Fibroblast of skin of scalp (primary cell): ENCODE measurements at regions not wholly inside any gene's neighbourhood (a gene's known extent, or its start where the extent isn't known, plus 50 kb on each side); places are given as distances from the start of the nearest gene placed in this dataset.
"Not testable (repeated sequence)": the region's sequence is repeated elsewhere in the genome, so short reads cannot be mapped to it uniquely, and the experiment has no call there.

ENCODE experiments used
- DNase-seq: peaks from one replicate; pipeline ENCODE4 v3.0.0-alpha.2; 2013

DNA sequence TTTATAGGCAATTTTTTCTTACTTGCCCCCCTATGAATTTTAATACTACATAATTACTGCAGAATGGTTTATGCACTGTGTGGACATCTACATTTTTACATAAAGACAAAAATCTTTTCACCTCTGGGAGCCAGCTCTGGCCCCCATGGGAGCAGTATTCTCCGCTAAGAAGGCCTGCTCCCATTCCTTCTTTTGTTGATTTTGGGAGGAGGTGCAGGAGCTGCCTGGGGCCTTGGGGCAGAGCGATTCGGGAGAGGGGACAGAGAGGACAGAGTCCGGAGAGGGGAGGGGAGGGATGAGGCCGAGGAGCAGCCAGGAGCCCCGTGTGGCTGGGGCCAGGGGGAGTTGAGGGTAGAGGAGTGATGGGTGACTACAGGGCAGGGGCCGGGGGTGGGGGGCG is 452.0 kb downstream of the PREX1 start:
- no peak for DNase-seq

DNA sequence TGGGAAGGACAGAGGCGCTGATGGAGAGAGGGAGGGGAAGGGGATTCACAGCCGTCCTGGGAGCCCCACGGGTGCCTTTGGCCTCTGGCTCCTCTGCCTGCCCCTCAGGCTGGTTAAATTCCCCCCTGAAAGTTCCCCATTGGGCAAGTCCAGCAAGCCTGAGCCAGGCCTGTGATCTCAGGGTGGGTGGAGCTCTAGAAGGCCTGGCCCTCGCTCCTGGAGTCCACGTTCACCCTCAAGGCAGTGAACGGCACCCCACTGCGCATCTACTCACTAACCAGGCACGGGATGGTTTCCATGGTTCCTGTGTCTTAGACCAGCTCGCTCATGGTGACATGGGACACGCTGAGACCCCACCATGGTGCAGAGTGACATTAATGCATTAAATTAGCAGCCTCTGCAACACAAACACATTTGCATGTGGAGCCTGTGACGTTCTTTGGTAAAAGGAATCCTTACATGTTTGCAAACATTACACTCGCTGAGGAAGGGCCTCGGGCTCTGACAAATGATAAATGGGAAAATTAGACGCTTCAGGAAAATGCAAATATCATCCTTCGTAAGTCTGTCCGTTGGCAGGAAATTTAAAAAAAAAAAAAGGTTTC is 452.7 kb downstream of the PREX1 start:
- DNase-seq: no peak

DNA sequence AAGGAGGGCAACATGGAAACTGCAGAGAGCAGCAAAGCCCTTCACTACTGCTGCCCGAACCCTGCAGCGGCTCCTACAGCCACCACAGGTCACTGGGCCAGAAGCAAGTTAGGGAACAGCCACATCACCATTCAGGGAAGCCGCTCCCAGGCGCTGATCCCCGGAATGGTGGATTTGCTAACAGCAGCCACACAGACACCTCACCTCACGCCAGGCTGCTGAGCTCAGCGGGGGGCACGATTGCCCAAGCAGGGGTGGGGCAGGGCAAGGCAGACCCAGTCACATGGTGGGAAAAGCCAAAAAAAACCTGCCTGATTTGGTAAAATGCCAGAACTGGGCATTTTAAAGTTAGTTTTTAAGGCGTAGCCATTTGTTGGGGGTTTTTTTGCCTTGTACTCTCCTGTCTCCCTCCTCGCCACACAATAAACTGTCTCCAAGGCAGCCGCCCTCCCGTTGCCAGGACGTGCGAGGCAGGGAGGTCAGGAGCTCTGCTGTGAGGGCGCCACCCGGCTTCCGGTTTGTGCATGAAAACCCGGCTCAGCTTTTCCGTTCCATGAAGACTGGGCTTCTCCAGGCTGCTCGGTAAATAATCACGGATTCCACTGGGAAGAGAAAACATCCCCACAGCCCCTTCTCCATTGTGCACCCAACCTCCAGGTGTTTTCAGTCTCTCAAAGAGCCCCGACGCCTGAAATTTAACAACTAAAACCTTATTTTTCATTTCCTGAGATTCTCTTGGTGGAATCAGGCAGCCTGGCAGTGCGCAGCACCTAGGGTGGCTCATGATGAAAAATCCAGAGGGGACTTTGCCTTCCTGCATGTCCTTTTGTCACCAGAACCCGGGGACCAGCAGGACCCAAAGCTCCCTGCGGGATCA is 453.5 kb downstream of the PREX1 start:
- DNase-seq: peak; percentile 14

DNA sequence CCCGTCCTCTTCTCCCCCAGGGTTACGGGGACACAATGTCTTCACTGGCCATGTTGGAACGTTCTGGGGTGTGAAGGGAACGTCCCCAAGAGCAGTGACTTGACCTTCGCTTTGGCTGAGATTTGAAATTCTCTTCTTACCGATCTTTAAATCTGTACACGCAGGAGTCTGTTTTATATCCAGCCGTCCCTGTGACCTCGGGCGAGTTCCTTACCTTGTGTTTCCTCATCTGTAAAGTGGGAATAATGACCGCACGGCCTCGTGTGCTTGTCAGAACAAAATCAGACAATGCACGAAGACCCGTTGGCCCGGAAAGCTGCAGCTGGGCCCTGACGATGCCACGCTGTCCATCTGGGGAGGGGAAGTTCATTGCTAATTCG is 454.3 kb downstream of the PREX1 start:
- no peak for DNase-seq

DNA sequence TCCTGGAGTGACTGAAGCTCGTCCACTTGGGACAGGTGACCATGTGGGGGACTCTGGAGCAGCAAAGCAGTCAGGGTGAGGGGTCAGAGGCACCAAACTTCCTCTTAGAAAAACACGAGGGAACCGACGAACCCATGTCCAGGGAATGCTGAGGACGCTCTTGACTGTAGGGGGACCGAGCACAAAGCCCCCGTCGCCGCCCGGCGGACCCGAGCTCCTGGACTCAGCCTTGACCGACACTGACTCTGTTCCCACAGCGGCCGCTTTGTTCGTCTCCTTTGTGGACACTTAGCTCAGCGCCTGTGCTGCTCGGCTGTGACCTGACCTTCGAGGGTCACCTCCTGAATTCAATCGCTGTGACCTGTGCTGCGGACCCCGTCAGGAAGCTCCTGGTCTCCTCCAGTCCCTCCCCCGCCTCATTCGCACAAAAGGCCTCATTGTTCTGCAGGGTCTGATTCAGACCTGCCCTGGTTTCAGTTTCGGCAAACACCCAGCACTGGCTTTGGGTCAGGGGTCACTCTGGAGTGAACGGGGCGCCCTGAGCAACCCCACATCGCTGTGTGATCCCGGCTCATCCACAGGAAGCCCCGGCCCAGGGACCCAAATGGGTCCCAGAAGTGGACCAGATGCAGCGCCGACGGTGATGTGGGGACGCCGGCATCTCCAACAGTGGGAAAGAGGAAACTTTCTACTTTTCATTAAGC is 454.8 kb downstream of the PREX1 start:
- DNase-seq: not testable (repeated sequence)

DNA sequence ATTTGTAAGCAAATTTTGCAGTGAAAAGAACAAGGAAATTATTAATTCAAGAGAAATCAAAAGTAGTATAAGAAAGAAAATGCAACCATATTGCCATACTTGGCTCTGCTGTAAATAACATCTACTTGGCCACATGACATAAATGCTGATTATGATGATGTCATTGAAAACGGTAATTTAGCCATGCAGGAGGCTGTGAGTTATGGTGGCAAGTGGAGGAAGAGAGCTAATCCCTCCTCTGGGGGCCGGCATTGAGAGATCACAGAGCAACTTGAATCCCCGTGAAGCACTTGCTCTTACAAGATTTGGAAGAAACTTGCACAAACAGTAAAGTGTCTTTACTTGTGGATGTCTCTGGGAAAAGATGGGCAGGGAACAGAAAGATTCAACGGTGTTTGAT is 456.6 kb downstream of the PREX1 start:
- no peak for DNase-seq

DNA sequence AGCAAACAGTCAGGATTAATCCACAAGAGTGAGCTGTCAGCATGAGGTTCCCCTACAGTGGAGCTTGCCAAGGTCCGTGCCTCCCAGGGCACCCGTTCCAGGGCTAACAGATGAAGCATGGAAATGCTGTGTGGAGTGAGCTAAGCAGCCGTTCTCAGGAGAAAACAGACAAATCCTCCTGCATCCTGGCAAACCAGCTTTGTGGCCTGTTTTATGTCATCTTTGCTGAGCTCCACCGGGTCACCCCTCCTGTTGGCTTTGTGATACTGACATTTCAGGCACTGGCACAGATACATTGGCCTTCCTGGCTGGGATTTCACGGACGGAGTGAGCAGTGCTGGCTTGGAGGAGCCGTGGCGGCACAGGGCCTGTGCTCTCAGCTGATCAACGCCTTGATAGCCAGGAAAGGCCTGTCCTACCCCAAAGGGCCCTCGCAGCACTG is 459.2 kb downstream of the PREX1 start:
- not testable (repeated sequence) for DNase-seq

DNA sequence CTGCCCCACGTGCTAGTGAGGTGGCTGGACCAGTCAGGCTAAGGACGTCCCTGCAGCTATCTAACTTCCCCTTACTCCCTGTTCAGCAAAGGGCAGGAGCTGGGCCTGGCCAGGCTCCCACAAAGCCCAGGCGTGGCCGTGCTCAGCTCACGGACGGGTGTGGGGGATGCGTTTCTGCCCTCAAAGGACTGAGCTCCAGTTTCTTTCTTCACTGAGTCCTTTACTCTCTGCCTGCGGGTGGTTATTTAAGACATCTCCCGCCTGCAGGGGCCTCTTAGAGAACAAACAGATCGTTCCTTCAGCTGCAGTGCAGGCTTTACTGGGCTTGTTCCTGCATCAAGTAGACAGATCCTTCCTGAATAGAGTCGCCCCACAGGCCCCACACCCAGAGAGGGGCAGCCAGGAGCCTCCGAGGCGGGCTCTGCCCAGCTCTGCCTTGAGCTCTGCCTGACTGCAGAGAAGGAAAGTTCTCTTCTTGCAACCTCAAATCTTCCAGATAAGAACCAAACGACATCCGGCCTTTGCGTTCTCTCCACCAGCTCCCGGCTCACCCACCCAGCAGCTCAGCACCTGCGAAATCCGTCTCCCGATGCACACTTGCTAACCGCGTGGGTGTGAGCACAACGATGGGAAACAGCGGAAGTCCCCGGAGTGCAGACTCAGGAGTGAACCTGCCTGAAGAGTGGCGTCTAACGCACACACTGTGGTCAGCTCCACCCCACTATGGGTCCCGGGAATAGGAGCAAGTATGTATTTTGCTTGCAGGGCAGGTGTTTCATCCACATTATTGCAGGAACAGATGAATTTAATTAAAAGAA is 460.0 kb downstream of the PREX1 start:
- DNase-seq: not testable (repeated sequence)

DNA sequence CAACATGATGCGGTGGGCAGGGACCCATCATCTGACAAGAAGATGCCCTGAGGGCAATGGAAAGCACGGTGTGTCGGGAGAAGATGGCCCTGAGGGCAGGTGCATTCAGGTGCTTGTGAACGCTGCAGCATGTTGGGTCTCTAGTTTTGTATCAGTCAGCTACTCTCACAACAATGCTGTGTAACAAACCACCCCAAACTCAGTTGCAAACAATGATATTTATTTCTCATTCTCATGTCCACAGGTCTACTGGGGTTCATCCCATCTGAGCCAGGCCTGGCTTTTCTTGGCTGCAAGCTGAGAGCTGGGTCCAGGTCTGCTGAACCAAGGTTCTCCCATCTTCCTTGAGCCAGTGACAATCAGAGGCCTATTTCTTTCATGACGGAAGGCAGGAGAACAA is 461.6 kb downstream of the PREX1 start:
- DNase-seq: no peak

DNA sequence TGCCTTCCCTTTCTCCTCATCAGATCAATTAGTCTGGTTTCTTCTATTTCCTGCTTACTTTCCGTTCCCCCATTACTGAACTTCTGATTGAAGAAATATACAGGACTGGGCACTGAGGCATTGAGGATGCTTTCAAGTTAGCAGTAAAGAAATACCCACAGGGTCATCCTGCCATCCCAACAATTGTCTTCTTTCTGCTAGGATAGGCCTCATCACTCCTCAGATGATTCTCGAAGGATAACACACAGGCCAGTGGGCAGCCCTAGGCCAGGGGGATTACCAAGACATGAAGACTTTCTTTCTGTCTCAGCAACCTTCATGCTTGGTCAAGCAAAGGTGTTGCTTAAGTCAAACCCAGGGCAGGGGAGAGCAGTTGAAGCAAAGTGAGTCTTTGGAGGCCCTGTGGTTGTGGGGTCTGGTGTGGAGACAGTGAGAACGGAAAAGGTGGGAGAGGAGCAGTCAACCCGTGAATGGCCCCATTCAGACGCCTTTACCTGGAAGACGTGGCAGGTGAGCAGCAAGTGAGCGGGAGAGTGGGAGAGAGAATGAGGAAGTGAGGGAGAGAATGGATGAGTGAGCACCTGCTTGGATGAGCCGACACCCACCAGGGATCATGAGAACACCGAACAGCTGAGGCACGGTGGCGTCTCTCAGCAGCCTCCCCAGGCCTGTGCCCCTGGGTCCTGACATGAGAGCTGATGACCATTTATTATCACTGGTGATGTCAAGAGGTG is 462.9 kb downstream of the PREX1 start:
- DNase-seq: no peak

DNA sequence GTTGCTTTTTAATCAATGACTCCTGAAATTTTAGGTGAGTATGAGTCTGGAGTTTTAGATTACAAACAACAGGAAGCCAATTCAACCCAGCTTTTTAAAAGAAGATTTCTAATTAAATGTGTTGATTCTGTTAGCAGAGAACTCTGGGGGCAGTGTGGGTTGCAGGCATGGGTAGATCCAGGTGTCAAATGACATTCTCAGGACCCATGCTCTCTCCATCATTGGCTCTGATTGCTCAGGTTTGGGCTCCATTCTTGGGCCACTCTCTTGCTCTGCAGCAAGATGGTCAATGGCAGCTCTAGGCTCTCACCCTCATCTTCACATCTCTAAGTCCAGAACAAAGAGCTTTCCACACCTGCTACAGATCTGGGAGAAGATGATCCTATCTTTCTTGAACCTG is 463.7 kb downstream of the PREX1 start:
- DNase-seq: no peak

DNA sequence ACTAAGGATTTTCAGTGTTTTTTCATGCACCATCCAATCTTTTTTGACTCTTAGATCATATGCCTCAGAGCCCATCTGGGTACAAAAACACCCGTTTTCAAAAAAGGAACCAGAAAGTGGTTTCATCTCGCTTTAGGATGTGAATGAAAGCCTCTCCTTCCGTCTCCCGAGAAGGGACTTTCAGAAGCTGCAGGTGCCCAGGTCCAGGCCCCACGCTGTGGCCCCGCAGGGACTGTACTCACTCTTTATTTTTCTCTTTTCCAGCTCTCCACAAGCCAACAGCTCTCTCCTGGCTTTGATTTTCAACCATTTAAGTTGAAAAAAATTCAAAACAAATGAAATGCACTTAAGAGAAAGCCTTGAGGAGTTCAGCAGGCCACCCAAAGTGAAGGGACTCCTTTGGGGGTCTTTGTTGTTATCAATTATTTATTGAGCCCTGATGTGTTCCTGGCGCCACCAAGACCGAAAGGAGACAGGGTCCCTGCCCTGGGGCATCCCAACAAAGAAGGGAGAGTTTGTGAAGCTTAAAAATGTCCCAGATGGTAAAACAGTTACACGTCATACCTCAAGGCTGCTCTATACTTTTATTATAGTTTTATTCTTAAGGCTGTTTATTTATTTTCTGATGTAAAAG is 467.3 kb downstream of the PREX1 start:
- no peak for DNase-seq

DNA sequence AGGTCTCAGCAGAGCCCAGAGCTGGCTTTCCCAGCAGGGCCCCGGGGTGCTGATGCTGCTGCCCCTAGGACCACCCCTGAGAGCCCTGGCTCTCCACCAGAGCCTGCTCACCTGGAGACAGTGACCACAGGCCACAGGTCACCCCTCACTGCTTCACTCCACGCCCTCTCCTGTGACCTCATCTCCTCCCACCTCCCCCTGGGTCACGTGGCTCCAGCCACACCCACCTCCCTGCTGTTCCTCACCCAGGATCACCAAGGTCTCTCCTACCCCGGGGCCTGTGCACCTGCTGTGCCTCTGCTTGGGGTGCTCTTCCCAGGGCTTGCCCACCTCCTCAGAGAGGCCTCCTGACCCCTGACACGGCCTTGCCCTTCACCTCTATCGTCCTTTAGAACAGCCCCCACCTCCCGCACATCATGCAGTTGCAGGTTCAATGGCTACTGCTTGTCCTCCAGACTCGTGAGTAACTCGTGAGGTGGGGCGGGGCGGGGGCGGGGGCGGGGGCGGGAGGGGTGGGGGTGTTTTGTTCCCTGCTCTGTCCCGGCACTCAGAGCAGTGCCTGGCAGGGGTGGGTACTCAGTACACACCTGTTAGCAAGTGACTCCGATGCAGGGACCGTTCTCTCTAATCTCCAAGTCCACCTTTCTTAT is 468.0 kb downstream of the PREX1 start:
- DNase-seq: no peak

DNA sequence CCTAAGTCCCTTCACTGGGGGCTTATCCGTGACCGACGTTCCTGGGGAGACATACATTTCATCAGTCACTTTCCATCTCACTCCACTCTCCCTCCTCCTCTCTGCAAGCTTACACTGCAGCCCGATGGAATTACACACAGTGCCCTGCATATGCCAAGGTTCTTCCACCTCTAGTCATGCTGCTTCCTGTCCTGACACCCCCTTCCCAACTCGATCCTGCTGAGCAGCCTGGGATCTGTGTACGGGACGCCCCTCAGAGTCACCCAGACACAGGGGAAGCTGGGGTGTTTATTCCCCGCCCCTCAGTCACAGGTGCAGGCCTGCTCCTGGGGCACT is 468.8 kb downstream of the PREX1 start:
- DNase-seq: not testable (repeated sequence)

DNA sequence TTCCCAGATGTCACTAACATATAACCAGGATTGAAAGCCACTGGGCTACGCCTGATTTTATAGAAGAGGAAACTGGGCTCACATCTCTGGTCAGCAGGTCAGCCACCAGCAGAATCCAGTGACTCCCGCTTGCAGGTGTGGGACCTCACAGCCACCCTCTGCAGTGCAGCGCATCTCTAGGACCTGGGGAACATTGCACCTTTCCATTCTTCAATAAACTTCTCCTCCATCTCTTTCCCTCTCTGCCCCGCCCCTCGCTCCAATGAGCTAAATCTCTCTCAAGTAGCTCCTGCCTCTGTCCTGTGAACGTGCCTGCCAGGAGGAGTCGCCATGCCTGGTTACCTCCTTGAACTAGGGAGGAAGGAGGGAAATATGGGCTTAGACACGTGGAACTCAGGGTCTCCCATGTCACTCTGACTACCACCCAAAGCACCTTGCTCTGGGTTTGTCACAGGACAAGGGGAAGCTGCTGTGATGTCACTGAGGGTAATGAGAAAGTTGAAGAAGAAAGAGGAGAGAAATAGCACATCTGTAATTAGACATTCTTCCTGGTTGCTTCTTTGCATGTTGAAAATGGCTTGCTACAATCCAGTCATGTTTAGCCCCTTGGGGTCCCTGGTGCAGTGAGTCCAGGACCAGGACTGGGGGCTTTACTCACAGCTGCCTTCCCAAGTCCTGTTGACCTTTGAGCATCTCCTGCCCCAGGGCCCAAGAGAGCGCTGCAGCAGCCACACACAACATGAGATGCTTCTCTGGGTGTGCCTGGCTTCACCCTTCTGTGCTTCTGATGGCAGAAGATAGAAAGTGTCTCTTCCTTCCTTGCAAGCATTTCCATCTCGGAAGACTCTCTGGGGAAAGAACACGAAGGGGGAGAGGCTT is 469.4 kb downstream of the PREX1 start:
- no peak for DNase-seq

DNA sequence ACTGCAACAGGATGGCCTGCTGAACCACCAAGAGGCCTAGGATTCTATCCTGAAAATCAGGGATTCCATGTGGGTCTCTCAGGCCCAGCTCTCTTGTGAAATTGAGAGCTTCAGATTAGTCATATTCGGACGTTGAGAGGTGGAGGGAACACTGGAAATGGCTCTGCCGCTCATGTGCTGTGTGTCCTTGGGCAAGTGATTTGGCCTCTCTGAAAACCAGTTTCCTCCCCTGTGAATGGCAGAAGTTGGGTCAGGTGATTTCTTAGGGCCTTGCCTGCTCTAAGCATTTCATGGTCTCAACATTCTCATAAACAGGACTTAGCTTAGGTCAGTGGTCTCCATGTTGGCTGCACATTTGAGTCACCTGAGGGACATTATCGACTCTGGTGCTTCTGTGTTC is 470.1 kb downstream of the PREX1 start:
- no peak for DNase-seq

DNA sequence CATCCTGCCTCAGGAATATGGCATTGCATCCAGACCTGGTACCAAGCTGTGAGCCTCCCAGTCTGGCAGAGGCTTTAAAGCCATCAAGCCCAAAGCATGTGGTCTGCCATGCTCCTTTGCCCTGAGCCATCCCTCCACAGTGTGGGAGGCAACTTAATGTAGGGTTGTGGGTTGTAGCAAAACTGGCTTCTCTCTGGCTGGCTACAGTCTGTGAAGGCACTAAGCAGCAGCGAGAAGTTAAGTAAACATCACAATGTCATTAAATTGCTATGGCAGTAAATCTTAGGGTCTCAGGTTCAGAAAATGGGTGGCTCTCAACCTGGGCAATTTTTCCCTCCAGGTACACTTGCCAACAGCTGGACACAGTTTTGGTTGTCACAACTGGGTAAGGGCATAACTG is 472.9 kb downstream of the PREX1 start:
- DNase-seq: no peak

DNA sequence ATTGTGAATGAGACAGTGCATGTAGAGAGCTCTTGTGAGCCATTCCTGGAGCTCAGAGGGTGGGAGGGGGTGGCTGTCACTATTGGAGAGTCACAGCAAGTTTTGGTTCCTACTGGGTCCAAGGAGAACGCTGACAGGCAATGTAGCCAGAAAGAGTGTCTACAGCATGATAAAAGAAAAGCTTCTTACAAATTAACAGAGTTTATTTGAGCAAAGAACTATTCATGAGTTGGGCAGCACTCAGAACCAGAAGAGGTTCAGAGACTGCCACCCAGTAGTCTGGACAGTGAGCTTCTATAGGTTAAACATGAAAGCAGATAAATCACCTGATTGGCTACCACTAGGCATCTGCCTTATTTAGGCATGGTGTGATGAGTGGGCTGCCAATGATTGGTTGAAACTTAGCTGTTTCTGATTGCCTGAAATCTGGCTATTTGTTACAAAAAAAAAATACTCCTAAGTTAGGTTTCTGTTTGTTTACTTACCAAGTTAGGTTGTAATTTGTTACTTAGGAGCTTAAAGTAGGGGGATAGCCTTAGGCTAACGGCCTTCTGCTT is 473.4 kb downstream of the PREX1 start:
- no peak for DNase-seq

DNA sequence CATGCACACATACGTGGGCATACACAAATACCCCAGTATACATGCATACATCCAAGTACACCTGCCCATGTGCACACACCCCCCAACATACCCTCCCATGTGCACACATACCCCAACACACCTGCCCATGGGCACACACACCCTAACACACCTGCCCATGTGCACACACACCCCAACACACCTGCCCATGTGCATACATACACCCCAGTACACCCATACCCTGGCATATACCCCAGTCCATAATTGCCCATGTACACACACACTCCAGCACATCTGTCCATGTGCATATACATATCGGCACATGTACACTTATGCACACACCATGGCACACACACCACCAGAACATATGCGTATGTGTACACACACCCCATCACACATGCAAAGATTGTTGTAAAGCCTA is 475.2 kb downstream of the PREX1 start:
- DNase-seq: no peak

DNA sequence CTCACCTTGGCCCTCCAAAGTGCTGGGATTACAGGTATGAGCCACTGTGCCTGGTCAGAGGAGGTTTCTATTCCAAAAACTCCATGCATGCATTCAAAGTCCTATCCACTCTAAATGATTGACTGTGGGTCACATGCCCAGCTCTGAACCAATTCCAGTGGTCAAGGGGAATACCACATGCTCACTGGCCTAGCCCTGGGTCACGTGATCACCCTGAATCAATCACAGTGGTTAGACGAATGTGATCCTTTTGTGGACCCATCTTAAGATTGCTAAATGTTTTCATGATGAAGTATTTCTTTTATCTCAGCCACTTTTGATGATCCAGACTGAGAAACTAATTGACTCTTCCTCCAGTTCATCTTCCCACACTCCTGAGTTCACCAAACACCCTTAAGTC is 475.8 kb downstream of the PREX1 start:
- no peak for DNase-seq
